GM19239 (cell line): ENCODE measurements at regions not wholly inside any gene's neighbourhood (a gene's known extent, or its start where the extent isn't known, plus 50 kb on each side); places are given as distances from the start of the nearest gene placed in this dataset.
"Not testable (repeated sequence)": the region's sequence is repeated elsewhere in the genome, so short reads cannot be mapped to it uniquely, and the experiment has no call there.

Experiments
- DNase-seq: peaks from one replicate; pipeline ENCODE4 v3.0.0; 2011; ENCODE audit warnings: low spot score; ENCODE audit not compliant: insufficient read length
- FAIRE-seq: peaks from 2 replicates; lab custom pipeline; 2011; peaks lifted over from hg19 to GRCh38; lab: Jason Lieb, UNC

GRCh38 chr11:112610494-112610893 lies 349.8 kb upstream of the PLET1 start:
- no peak for FAIRE-seq
- DNase-seq: no peak

- no peak for DNase-seq
- no peak for FAIRE-seq
Measured at GRCh38 chr11:112610996-112611750, 350.0 kb upstream of the NCAM1 start.

GRCh38 chr11:112611771-112612170 lies 349.4 kb upstream of the NCAM1 start:
- no peak for FAIRE-seq
- DNase-seq: no peak

GRCh38 chr11:112612250-112612849 lies 348.9 kb upstream of the NCAM1 start:
- FAIRE-seq: no peak

GRCh38 chr11:112613051-112613972 lies 347.9 kb upstream of the NCAM1 start:
- FAIRE-seq: no peak

More at GRCh38 chr11:112612250-112612849, 348.9 kb upstream of the NCAM1 start:
- no peak for DNase-seq

GRCh38 chr11:112614605-112615004 lies 346.6 kb upstream of the NCAM1 start:
- DNase-seq (no peak), FAIRE-seq (no peak)

More at GRCh38 chr11:112613051-112613972, 347.9 kb upstream of the NCAM1 start:
- no peak for DNase-seq

- DNase-seq: no peak
Measured at GRCh38 chr11:112615238-112615637, 346.0 kb upstream of the NCAM1 start.

GRCh38 chr11:112615891-112616290 lies 345.3 kb upstream of the NCAM1 start:
- FAIRE-seq (peak; percentile 35), DNase-seq (no peak)

More at GRCh38 chr11:112615238-112615637, 346.0 kb upstream of the NCAM1 start:
- no peak for FAIRE-seq

- FAIRE-seq (no peak), DNase-seq (no peak)
Measured at GRCh38 chr11:112616327-112617097, 344.7 kb upstream of the NCAM1 start.

GRCh38 chr11:112617098-112617425 lies 344.2 kb upstream of the NCAM1 start:
- DNase-seq (no peak), FAIRE-seq (no peak)

- no peak for DNase-seq
- no peak for FAIRE-seq
Measured at GRCh38 chr11:112617977-112618826, 343.0 kb upstream of the NCAM1 start.

- FAIRE-seq (no peak), DNase-seq (no peak)
Measured at GRCh38 chr11:112619106-112619505, 342.1 kb upstream of the NCAM1 start.

- DNase-seq: no peak
- no peak for FAIRE-seq
Measured at GRCh38 chr11:112620621-112621394, 340.4 kb upstream of the NCAM1 start.

GRCh38 chr11:112623057-112623456 lies 338.2 kb upstream of the NCAM1 start:
- FAIRE-seq (no peak), DNase-seq (no peak)

GRCh38 chr11:112624431-112624830 lies 336.8 kb upstream of the NCAM1 start:
- no peak for FAIRE-seq

GRCh38 chr11:112624971-112625370 lies 336.2 kb upstream of the NCAM1 start:
- FAIRE-seq, DNase-seq: not testable (repeated sequence)

More at GRCh38 chr11:112624431-112624830, 336.8 kb upstream of the NCAM1 start:
- no peak for DNase-seq

GRCh38 chr11:112625814-112626213 lies 335.4 kb upstream of the NCAM1 start:
- no peak for DNase-seq
- no peak for FAIRE-seq

GRCh38 chr11:112626731-112627130 lies 334.5 kb upstream of the NCAM1 start:
- DNase-seq (no peak), FAIRE-seq (no peak)
